ENCODE measurements at regions not wholly inside any gene's neighbourhood (a gene's known extent, or its start where the extent isn't known, plus 50 kb on each side); places are given as distances from the start of the nearest gene placed in this dataset.

DNA sequence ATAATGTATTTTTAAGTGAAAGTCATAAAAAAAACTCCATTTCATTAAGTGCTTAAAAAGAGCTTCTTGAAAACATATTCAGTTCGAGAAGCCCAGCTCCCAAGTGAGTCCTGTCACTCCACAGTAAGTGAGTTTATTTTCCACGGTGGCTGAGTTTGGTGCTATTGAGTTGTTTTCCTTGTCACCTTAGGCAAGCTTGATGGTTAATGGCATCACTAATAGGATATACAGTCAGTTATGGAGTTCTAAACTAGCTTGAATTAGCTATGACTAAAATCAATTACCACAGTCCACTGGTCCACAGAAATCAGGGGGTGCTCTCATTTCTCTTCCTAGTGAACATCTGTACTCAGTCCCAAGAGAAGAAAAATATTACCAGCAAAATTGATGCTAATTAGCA lies 1526.2 kb upstream of the IGFBP7 start (continued):
- TF ChIP-seq, protein P1, sequence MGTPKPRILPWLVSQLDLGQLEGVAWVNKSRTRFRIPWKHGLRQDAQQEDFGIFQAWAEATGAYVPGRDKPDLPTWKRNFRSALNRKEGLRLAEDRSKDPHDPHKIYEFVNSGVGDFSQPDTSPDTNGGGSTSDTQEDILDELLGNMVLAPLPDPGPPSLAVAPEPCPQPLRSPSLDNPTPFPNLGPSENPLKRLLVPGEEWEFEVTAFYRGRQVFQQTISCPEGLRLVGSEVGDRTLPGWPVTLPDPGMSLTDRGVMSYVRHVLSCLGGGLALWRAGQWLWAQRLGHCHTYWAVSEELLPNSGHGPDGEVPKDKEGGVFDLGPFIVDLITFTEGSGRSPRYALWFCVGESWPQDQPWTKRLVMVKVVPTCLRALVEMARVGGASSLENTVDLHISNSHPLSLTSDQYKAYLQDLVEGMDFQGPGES (IDR thresholded peaks at IDR 0.05; ENCODE audit: low read depth, low read length), result no peak
- TF ChIP-seq, protein P2, sequence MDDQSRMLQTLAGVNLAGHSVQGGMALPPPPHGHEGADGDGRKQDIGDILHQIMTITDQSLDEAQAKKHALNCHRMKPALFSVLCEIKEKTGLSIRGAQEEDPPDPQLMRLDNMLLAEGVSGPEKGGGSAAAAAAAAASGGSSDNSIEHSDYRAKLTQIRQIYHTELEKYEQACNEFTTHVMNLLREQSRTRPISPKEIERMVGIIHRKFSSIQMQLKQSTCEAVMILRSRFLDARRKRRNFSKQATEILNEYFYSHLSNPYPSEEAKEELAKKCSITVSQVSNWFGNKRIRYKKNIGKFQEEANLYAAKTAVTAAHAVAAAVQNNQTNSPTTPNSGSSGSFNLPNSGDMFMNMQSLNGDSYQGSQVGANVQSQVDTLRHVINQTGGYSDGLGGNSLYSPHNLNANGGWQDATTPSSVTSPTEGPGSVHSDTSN (IDR thresholded peaks at IDR 0.05), result no peak
- no peak for TF ChIP-seq GABPA (IDR thresholded peaks at IDR 0.05; ENCODE audit: low read depth)
- no peak for TF ChIP-seq EZH2phosphoT487 (IDR thresholded peaks at IDR 0.05; ENCODE audit: borderline replicate concordance, low read depth)

DNA sequence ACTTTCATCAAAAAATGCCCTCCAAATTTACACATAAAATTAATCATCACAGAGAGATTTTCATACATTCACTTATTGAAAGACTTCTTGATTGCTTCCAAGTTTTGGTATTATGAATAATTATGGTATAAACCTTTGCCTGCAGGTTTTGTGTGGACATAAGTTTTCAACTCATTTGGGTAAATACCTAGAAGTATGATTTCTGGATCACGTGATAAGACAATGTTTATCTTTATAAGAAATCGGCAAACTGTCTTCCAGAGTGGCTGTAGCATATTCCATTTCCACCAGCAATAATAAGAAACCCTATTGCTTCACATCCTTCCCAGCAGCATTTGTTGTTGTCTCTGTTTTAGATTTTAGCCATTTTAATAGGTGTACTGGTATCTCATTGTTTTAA lies 1507.0 kb upstream of the IGFBP7 start:
- no peak overlapping the region for H3K4me3 ChIP-seq (ENCODE audit: low read depth in 2 of 2, low read length in 1 of 2)
- H3K9me3 ChIP-seq, result no peaks in the 10 kb centered on the region
- no peak overlapping the region for H3K27ac ChIP-seq (ENCODE audit: low read depth in 2 of 2, low read length in 1 of 2)
- no peak overlapping the region for H2AFZ ChIP-seq (ENCODE audit: low read depth)
- H3K9me2 ChIP-seq, result no peaks in the 10 kb centered on the region
- no peaks in the 10 kb centered on the region for H3F3A ChIP-seq (replicated peaks; ENCODE audit: insufficient read depth)
- TF ChIP-seq NFIC (IDR thresholded peaks at IDR 0.05; ENCODE audit: borderline replicate concordance), result no peak
- no peak for TF ChIP-seq GABPA (IDR thresholded peaks at IDR 0.05; ENCODE audit: low read depth)
- no peak for TF ChIP-seq CHD2 (IDR thresholded peaks at IDR 0.05; ENCODE audit: low read length, partially characterized antibody)
- no peak for TF ChIP-seq SIN3A (IDR thresholded peaks at IDR 0.05; ENCODE audit: borderline replicate concordance, low read depth, low read length)
- TF ChIP-seq RCOR1 (IDR thresholded peaks at IDR 0.05; ENCODE audit: low read length), result no peak
- TF ChIP-seq EZH2phosphoT487 (IDR thresholded peaks at IDR 0.05; ENCODE audit: borderline replicate concordance, low read depth), result no peak
- TF ChIP-seq, protein P3, sequence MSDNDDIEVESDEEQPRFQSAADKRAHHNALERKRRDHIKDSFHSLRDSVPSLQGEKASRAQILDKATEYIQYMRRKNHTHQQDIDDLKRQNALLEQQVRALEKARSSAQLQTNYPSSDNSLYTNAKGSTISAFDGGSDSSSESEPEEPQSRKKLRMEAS (IDR thresholded peaks at IDR 0.05; ENCODE audit: low read depth), result no peak
- TF ChIP-seq TCF12 (IDR thresholded peaks at IDR 0.05), result no peak
- no peak overlapping the region for H3K4me2 ChIP-seq
- no peaks in the 10 kb centered on the region for H4K20me1 ChIP-seq (ENCODE audit: insufficient read depth)
- ChIA-PET CTCF (no interaction called here), POLR2A (no interaction called here)
- H3K36me3 ChIP-seq (replicated peaks in 1 of 2; ENCODE audit: control insufficient read depth in 1 of 2, insufficient read depth in 2 of 2, low read length in 1 of 2), result no peaks in the 10 kb centered on the region
- no peaks in the 10 kb centered on the region for H3K79me2 ChIP-seq (ENCODE audit: insufficient read depth)
- DNase-seq, result no peak
- 9% methylated on average over 2 of the region's 2 CpGs for WGBS (ENCODE audit: low lambda C conversion rate)
- H3K4me1 ChIP-seq (ENCODE audit: control insufficient read depth in 1 of 2, insufficient read depth in 2 of 2, low read depth in 1 of 2, low read length in 1 of 2), result no peaks in the 10 kb centered on the region
- H3K9ac ChIP-seq, result no peak overlapping the region
- no peaks in the 10 kb centered on the region for H3K27me3 ChIP-seq (ENCODE audit: insufficient read depth)

DNA sequence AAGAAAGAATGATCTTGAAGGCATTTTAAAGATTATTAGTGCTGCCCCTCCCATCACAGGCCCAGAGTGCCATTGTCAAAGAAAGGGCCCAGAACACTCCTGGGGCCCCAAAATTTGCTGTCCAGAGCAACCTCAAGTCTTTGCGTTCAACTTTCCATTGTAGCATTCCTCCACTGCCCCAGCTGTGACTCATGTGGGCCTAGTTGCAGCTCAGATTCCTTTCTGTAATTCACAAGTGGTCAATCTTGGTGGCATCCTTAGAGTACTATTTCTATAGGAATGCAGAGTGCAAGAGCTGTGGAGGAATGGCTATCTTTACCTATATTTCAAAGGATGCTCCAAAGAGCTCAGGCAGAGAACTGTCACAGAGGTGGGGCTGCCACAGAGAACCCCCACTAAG lies 1500.8 kb upstream of the IGFBP7 start:
- POLR2A ChIA-PET, result no interaction called here
- TF ChIP-seq SMC3 (IDR thresholded peaks at IDR 0.05; ENCODE audit: low read depth, low read length) (no peak), FOSL2 (IDR thresholded peaks at IDR 0.05; ENCODE audit: borderline replicate concordance, low read depth) (no peak), TAF1 (IDR thresholded peaks at IDR 0.05; ENCODE audit: borderline replicate concordance, low read depth, low read length) (no peak), SIN3A (IDR thresholded peaks at IDR 0.05; ENCODE audit: borderline replicate concordance, low read depth, low read length) (no peak), ELF1 (IDR thresholded peaks at IDR 0.05) (no peak), RCOR1 (IDR thresholded peaks at IDR 0.05; ENCODE audit: low read length) (no peak), NRF1 (IDR thresholded peaks at IDR 0.05; ENCODE audit: low read depth, low read length) (no peak), NFIC (IDR thresholded peaks at IDR 0.05; ENCODE audit: borderline replicate concordance) (no peak)
- TF ChIP-seq, protein P4, sequence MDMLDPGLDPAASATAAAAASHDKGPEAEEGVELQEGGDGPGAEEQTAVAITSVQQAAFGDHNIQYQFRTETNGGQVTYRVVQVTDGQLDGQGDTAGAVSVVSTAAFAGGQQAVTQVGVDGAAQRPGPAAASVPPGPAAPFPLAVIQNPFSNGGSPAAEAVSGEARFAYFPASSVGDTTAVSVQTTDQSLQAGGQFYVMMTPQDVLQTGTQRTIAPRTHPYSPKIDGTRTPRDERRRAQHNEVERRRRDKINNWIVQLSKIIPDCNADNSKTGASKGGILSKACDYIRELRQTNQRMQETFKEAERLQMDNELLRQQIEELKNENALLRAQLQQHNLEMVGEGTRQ (IDR thresholded peaks at IDR 0.05; ENCODE audit: borderline replicate concordance, low read depth, low read length), result no peak
- TF ChIP-seq, protein P1 (IDR thresholded peaks at IDR 0.05; ENCODE audit: low read depth, low read length), result no peak
- TF ChIP-seq, protein P5, sequence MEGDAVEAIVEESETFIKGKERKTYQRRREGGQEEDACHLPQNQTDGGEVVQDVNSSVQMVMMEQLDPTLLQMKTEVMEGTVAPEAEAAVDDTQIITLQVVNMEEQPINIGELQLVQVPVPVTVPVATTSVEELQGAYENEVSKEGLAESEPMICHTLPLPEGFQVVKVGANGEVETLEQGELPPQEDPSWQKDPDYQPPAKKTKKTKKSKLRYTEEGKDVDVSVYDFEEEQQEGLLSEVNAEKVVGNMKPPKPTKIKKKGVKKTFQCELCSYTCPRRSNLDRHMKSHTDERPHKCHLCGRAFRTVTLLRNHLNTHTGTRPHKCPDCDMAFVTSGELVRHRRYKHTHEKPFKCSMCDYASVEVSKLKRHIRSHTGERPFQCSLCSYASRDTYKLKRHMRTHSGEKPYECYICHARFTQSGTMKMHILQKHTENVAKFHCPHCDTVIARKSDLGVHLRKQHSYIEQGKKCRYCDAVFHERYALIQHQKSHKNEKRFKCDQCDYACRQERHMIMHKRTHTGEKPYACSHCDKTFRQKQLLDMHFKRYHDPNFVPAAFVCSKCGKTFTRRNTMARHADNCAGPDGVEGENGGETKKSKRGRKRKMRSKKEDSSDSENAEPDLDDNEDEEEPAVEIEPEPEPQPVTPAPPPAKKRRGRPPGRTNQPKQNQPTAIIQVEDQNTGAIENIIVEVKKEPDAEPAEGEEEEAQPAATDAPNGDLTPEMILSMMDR (IDR thresholded peaks at IDR 0.05), result no peak

More for the DNA sequence above, 1500.8 kb upstream of the IGFBP7 start:
- no peaks in the 10 kb centered on the region for H3K79me2 ChIP-seq (ENCODE audit: insufficient read depth)
- H3K4me2 ChIP-seq, result no peak overlapping the region
- H3K4me3 ChIP-seq (ENCODE audit: low read depth in 2 of 2, low read length in 1 of 2), result no peak overlapping the region
- CTCF ChIA-PET, result no interaction called here
- no peaks in the 10 kb centered on the region for H3F3A ChIP-seq (replicated peaks; ENCODE audit: insufficient read depth)
- no peaks in the 10 kb centered on the region for H3K27me3 ChIP-seq (ENCODE audit: insufficient read depth)
- no peaks in the 10 kb centered on the region for H4K20me1 ChIP-seq (ENCODE audit: insufficient read depth)
- WGBS (ENCODE audit: low lambda C conversion rate), result 44% methylated on average over 1 of the region's 1 CpG
- no peaks in the 10 kb centered on the region for H3K4me1 ChIP-seq (ENCODE audit: control insufficient read depth in 1 of 2, insufficient read depth in 2 of 2, low read depth in 1 of 2, low read length in 1 of 2)
- DNase-seq, result no peak
- H3K9ac ChIP-seq, result no peak overlapping the region
- no peaks in the 10 kb centered on the region for H3K36me3 ChIP-seq (replicated peaks in 1 of 2; ENCODE audit: control insufficient read depth in 1 of 2, insufficient read depth in 2 of 2, low read length in 1 of 2)
- no peaks in the 10 kb centered on the region for H3K9me2 ChIP-seq
- H3K9me3 ChIP-seq, result 0 out of 2 replicates have a peak, but pooled peaks cover 4% of the 10 kb centered on the region
- no peak overlapping the region for H3K27ac ChIP-seq (ENCODE audit: low read depth in 2 of 2, low read length in 1 of 2)
- no peak overlapping the region for H2AFZ ChIP-seq (ENCODE audit: low read depth)

All from SK-N-SH (cell line).